ENCODE measurements at regions not wholly inside any gene's neighbourhood (a gene's known extent, or its start where the extent isn't known, plus 50 kb on each side); places are given as distances from the start of the nearest gene placed in this dataset.
"Not testable (repeated sequence)": the region's sequence is repeated elsewhere in the genome, so short reads cannot be mapped to it uniquely, and the experiment has no call there.

DNA sequence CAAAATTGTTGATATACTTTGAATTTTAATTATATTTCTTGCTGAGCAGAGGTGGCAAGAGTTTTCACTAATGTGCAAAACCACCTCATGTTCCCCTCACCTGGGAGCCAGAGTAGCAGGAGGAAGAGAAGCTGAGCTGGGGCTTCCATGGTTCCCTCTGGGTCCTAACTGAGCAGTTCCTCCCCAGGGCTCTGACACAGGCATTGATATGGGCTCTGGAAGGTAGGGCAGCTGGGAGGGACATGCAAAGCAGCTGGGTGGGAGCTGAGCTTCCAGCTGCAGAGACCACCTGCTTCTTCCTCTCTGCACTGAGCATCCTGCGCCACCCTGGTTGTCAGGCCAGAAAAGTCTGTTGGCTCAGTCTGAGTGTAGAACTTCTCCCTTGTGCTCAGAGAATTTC is 336.1 kb downstream of the RPIA start:
- TF ChIP-seq, protein P1, sequence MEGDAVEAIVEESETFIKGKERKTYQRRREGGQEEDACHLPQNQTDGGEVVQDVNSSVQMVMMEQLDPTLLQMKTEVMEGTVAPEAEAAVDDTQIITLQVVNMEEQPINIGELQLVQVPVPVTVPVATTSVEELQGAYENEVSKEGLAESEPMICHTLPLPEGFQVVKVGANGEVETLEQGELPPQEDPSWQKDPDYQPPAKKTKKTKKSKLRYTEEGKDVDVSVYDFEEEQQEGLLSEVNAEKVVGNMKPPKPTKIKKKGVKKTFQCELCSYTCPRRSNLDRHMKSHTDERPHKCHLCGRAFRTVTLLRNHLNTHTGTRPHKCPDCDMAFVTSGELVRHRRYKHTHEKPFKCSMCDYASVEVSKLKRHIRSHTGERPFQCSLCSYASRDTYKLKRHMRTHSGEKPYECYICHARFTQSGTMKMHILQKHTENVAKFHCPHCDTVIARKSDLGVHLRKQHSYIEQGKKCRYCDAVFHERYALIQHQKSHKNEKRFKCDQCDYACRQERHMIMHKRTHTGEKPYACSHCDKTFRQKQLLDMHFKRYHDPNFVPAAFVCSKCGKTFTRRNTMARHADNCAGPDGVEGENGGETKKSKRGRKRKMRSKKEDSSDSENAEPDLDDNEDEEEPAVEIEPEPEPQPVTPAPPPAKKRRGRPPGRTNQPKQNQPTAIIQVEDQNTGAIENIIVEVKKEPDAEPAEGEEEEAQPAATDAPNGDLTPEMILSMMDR (IDR thresholded peaks at IDR 0.05), result not testable (repeated sequence)
- TF ChIP-seq POLR2A (IDR thresholded peaks at IDR 0.05), result not testable (repeated sequence)
